ENCODE measurements at regions not wholly inside any gene's neighbourhood (a gene's known extent, or its start where the extent isn't known, plus 50 kb on each side); places are given as distances from the start of the nearest gene placed in this dataset.

DNA sequence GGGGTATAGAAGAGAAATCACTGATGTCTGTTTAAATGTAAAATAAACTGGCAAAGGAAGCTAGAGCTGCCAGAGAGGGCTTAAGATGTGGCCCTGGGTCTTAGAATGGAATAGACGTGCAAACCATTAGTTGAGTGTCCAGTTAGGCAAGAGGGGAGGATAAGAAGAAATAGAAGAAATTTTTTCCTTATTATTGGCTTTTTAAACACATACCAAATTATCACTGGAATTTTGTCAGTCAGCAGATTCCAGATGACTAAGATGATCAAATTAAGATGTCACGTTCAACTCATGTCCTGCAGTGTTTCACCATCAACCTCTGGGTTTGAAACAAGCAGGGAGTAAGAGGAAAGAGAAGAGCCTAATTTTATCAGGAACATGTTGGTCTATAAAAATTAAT is 71.6 kb upstream of the C1orf21 start:
- H3K27ac ChIP-seq = no peak overlapping the region
- H3K4me3 ChIP-seq = no peak overlapping the region
- in situ Hi-C loops (cut with MboI; ENCODE audit: low pct_unique_long_range_greater_than_20kb in 2 of 9, low sequenced_read_pairs in 9 of 9, unreplicated experiment in 9 of 9) = no loop called here
- H3K4me1 ChIP-seq (replicated peaks in 1 of 2) = peaks cover 4 to 21% of the 10 kb centered on the region in 2 donors
- 0 to 100% (median 53%) methylated on average over 1 to 2 of the region's 2 CpGs; no CpG with 5 or more reads in 2 of the 10 experiments for WGBS, 10 experiments
- no peak for ATAC-seq (replicated peaks in 6 of 8)

- no peak overlapping the region for H3K27ac ChIP-seq
- no peak overlapping the region for H3K4me3 ChIP-seq
- ATAC-seq (replicated peaks in 6 of 8) = peak in 5 of 8 experiments; percentile 56 to 96 (median 74)
- H3K4me1 ChIP-seq (replicated peaks in 1 of 2) = peaks cover 12 to 36% of the 10 kb centered on the region in 2 donors
- 48 to 94% (median 62%) methylated on average over 2 to 3 of the region's 3 CpGs; no CpG with 5 or more reads in 3 of the 10 experiments for WGBS, 10 experiments
- in situ Hi-C loops (cut with MboI; ENCODE audit: low pct_unique_long_range_greater_than_20kb in 2 of 9, low sequenced_read_pairs in 9 of 9, unreplicated experiment in 9 of 9) = no loop called here
Measured at GRCh38 chr1:184319879-184320278, 67.0 kb upstream of the C1orf21 start.

- ATAC-seq (replicated peaks in 6 of 8) = no peak
- in situ Hi-C loops (cut with MboI; ENCODE audit: low pct_unique_long_range_greater_than_20kb in 2 of 9, low sequenced_read_pairs in 9 of 9, unreplicated experiment in 9 of 9) = no loop called here
- no peak overlapping the region for H3K4me3 ChIP-seq
- peaks cover 12 to 33% of the 10 kb centered on the region in 2 donors for H3K4me1 ChIP-seq (replicated peaks in 1 of 2)
- WGBS, 10 experiments = 63 to 100% (median 91%) methylated on average over 3 of the region's 6 CpGs; no CpG with 5 or more reads in 3 of the 10 experiments
- no peak overlapping the region for H3K27ac ChIP-seq
Measured at GRCh38 chr1:184322253-184322652, 64.6 kb upstream of the C1orf21 start.

- H3K4me3 ChIP-seq = no peak overlapping the region
- H3K27ac ChIP-seq = no peak overlapping the region
- peaks cover 11 to 22% of the 10 kb centered on the region in 2 donors for H3K4me1 ChIP-seq (replicated peaks in 1 of 2)
- 45 to 100% (median 95%) methylated on average over 1 to 3 of the region's 3 CpGs for WGBS, 10 experiments
- no peak for ATAC-seq (replicated peaks in 6 of 8)
- in situ Hi-C loops (cut with MboI; ENCODE audit: low pct_unique_long_range_greater_than_20kb in 2 of 9, low sequenced_read_pairs in 9 of 9, unreplicated experiment in 9 of 9) = no loop called here
Measured at GRCh38 chr1:184324972-184325371, 61.9 kb upstream of the C1orf21 start.

GRCh38 chr1:184326278-184326677 is 60.6 kb upstream of the C1orf21 start:
- Histone ChIP-seq H3K27ac (no peak overlapping the region), H3K4me3 (no peak overlapping the region), H3K4me1 (replicated peaks in 1 of 2) (peaks cover 14 to 31% of the 10 kb centered on the region in 2 donors)
- 63 to 95% (median 87%) methylated on average over 1 to 6 of the region's 6 CpGs; no CpG with 5 or more reads in 1 of the 10 experiments for WGBS, 10 experiments
- in situ Hi-C loops (cut with MboI; ENCODE audit: low pct_unique_long_range_greater_than_20kb in 2 of 9, low sequenced_read_pairs in 9 of 9, unreplicated experiment in 9 of 9) = no loop called here
- no peak for ATAC-seq (replicated peaks in 6 of 8)

- in situ Hi-C loops (cut with MboI; ENCODE audit: low pct_unique_long_range_greater_than_20kb in 2 of 9, low sequenced_read_pairs in 9 of 9, unreplicated experiment in 9 of 9) = no loop called here
- no peak overlapping the region for H3K4me3 ChIP-seq
- peaks cover 12 to 17% of the 10 kb centered on the region in 2 donors for H3K4me1 ChIP-seq (replicated peaks in 1 of 2)
- ATAC-seq (replicated peaks in 6 of 8) = no peak
- no peak overlapping the region for H3K27ac ChIP-seq
- 43 to 100% (median 94%) methylated on average over 3 to 7 of the region's 7 CpGs for WGBS, 10 experiments
Measured at GRCh38 chr1:184329245-184329953, 57.4 kb upstream of the C1orf21 start.

DNA sequence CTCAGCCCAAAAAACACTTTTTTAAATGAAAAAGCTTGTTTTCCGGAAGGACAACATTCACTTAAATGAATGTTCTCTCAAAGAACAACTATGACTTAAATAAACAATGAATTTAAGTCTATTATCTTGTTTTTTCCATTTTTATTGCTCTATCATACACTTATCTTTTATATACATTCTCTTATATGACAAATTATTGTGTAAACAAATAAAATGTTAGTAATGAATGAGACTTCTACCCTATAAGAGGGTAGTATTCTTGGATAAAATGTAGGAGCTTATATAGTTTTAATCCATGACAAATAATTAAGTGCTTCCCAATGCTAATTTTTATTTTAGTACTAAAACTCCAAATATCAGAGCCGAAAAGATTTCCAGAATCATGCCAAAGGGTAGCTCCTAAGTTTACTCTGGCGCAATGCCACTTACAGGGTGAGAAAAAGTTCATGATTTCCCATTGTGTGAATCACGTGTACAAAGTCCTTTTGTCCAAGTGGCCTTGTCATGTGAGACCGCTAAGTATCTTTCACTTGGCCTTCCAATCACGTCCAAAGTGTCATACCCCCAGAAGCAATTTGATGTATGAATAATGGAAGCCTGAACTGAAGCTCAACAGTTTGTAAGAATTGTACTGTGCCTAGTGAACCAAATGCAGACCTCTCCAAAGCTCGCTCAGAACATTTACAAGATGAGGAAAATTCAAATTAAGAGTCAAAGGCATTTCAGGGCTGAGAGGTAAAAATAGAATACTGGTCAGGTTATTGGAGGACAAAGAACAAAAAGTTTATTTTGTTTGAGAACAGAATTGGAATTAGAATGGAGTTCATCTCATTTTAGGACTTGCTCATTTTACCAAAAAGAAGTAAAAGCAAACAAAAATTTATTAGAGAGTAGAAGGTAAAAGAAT is 56.6 kb upstream of the C1orf21 start:
- peak in 5 of 8 experiments; percentile 82 to 96 (median 91) for ATAC-seq (replicated peaks in 6 of 8)
- H3K4me1 ChIP-seq (replicated peaks in 1 of 2) = peaks cover 12 to 17% of the 10 kb centered on the region in 2 donors
- WGBS, 10 experiments = 40 to 100% (median 71%) methylated on average over 2 to 7 of the region's 7 CpGs
- H3K27ac ChIP-seq = peak overlapping the region; percentile 18 to 65
- H3K4me3 ChIP-seq = no peak overlapping the region
- in situ Hi-C loops (cut with MboI; ENCODE audit: low pct_unique_long_range_greater_than_20kb in 2 of 9, low sequenced_read_pairs in 9 of 9, unreplicated experiment in 9 of 9) = no loop called here

GRCh38 chr1:184330875-184331274 is 56.0 kb upstream of the C1orf21 start:
- H3K27ac ChIP-seq = peak overlapping the region; percentile 18 to 65
- H3K4me1 ChIP-seq (replicated peaks in 1 of 2) = peaks cover 12 to 17% of the 10 kb centered on the region in 2 donors
- H3K4me3 ChIP-seq = no peak overlapping the region
- 34 to 96% (median 79%) methylated on average over 3 to 4 of the region's 4 CpGs; no CpG with 5 or more reads in 1 of the 10 experiments for WGBS, 10 experiments
- ATAC-seq (replicated peaks in 6 of 8) = peak in 5 of 8 experiments; percentile 47 to 73 (median 63)
- in situ Hi-C loops (cut with MboI; ENCODE audit: low pct_unique_long_range_greater_than_20kb in 2 of 9, low sequenced_read_pairs in 9 of 9, unreplicated experiment in 9 of 9) = no loop called here
